Stimulated activated naive CD8-positive, alpha-beta T cell treated with anti-CD3 and anti-CD28 coated beads, Interleukin-15, amount 100 ng/mL, for 72 hours (primary cell): ENCODE measurements at regions not wholly inside any gene's neighbourhood (a gene's known extent, or its start where the extent isn't known, plus 50 kb on each side); places are given as distances from the start of the nearest gene placed in this dataset.

Experiments
- ATAC-seq: fragments of 150-1000 bp; cut with Tn5 transposase; 2 replicates; pipeline ENCODE4 v1.10.0; 2021; ENCODE audit warnings: mild to moderate bottlenecking, moderate library complexity
- DNase-seq, 2 donors: peaks; one replicate each; pipeline ENCODE4 v3.0.0; 2021 to 2022
- H3K27ac Mint-ChIP-seq, 2 donors: one replicate each; pipeline ENCODE4 v1.8.0; 2022; ENCODE audit warnings: mild to moderate bottlenecking in 2 of 2, mixed read lengths in 2 of 2, moderate library complexity in 2 of 2
- H3K27me3 Mint-ChIP-seq: one replicate; pipeline ENCODE4 v1.8.0; 2022; ENCODE audit warnings: mixed read lengths
- H3K4me1 Mint-ChIP-seq: one replicate; pipeline ENCODE4 v1.8.0; 2022; ENCODE audit warnings: mild to moderate bottlenecking, mixed read lengths
- H3K4me3 Mint-ChIP-seq, 2 donors: one replicate each; pipeline ENCODE4 v1.8.0; 2022; ENCODE audit warnings: mild to moderate bottlenecking in 2 of 2, mixed read lengths in 2 of 2, moderate library complexity in 1 of 2
- H3K9me3 Mint-ChIP-seq, 2 donors: one replicate each; pipeline ENCODE4 v1.8.0; 2022; ENCODE audit warnings: mixed read lengths in 2 of 2

DNA sequence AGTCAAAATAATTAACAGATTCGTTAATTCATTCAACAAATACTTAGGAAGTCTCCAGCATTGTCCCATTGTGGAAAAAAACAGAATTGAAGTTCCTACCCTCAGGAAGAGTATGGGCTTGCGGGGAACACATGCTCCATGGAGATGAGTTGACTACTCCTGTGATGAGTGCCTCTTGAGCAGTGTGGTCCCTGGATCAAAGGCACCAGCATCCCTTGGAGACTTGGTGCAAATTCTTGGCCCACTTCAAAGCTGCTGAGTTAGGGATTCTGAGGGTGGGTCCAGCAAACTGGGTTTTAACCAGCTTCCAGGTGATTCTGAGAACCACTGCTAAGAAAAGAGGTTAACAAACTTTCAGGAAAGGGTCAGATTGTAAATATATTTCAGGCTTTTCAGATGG lies 361.6 kb downstream of the MYCN start:
- DNase-seq, result no peak
- H3K27me3 Mint-ChIP-seq, result peaks cover 24% of the 10 kb centered on the region
- no peak overlapping the region for H3K4me3 Mint-ChIP-seq
- H3K27ac Mint-ChIP-seq, result no peak overlapping the region
- peaks cover 9% of the 10 kb centered on the region for H3K4me1 Mint-ChIP-seq
- ATAC-seq, result no peak
- H3K9me3 Mint-ChIP-seq, result no peaks in the 10 kb centered on the region

DNA sequence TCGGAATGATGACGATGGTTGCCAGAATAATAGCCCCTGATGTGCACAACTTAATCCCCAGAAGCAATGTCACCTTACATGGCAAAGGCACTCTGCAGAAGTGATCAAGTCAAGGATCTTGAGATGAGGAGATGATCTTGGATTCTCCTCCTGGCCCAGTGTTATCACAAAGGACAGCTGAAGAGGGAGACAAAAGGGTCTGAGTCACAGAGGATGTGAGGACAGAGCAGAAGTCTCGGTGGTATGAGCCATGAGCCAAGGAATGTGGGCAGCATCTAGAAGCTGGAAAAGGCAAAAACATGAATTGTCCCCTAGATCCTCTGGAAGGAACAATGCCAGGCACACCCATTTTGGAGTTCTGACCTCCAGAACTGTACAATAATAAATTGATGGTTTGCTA lies 358.5 kb downstream of the MYCN start:
- ATAC-seq, result no peak
- H3K27me3 Mint-ChIP-seq, result peaks cover 15% of the 10 kb centered on the region
- no peak overlapping the region for H3K27ac Mint-ChIP-seq
- H3K9me3 Mint-ChIP-seq, result no peaks in the 10 kb centered on the region
- H3K4me1 Mint-ChIP-seq, result peaks cover 9% of the 10 kb centered on the region
- H3K4me3 Mint-ChIP-seq, result no peak overlapping the region
- DNase-seq, result no peak

DNA sequence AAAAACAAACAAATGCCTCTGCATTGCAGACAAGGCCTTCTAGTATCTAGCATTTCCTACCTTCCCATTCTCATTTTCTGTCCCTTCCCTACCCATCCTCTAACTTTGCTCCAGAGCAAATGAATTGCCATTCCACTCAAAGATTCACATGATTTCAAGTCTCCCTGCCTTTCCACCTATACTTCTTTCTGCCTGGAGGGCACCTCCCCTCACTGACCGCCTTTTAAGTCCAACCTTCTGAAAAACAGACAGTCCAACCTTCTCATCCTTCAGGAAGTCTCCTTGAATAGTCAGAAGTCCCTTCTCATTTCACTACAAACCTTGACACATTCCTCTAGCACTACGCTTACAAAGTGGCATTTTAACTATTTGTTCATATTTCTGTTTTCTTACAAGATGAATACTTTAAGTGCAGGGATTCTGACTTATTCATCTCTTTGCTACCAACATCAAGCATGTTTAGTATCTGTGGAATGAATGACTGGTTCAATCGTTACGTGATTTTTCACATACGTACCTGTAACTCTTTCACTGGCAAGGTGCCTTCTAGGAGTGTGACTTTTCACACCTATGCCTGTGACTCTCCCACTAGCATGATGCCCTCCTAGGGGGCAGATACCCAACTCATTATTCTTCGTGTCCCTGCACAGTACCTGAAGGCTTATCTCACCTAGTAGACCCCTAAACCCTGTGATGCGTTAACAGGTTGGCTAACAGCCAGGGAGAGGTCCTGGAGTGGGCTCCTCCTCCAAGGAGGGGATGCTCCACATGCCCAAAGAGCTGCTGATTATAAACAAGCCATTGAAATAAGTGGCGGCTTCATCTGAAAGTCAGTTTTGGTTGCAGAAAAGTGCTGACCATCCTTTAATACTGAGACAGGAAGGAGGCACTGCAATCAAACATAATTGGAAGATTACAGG lies 356.2 kb downstream of the MYCN start:
- no peak overlapping the region for H3K27ac Mint-ChIP-seq
- no peak for ATAC-seq
- H3K4me1 Mint-ChIP-seq, result no peaks in the 10 kb centered on the region
- H3K27me3 Mint-ChIP-seq, result no peaks in the 10 kb centered on the region
- no peaks in the 10 kb centered on the region for H3K9me3 Mint-ChIP-seq
- H3K4me3 Mint-ChIP-seq, result no peak overlapping the region
- DNase-seq, result no peak

DNA sequence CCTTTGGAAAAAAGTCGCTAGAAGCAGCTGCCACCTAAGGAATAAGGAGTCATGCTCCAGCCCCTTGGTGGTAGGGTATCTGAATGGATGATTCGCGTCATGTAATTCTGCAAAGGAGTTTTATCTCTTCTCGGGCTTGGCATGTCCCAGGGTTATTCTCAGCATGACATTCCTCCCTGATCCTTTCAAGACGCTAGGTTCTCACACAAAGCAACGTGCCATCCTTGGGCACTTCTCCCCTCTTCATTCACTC lies 355.6 kb downstream of the MYCN start:
- Mint-ChIP-seq H3K4me1 (no peaks in the 10 kb centered on the region), H3K27me3 (no peaks in the 10 kb centered on the region), H3K9me3 (no peaks in the 10 kb centered on the region), H3K27ac (no peak overlapping the region), H3K4me3 (no peak overlapping the region)
- ATAC-seq (no peak), DNase-seq (no peak)

DNA sequence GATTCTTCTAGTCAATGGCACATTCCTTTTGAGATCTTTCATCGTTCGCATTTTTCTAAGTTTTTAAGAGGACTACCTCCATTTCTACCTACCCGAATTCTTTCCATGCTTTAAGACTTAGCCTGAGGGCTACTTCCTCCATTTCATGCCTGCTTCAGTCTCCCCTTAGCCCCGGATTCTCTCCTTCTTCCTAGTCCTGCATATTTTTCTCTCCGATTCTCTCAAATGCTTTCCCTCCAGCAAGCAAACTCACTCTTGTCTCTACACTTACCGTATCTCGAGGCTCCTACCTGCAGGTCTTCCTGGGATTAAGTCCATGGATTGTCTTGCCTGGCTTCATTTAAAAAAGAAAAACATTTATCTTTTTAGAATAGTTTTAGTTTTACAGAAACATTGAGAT lies 354.4 kb downstream of the MYCN start:
- Mint-ChIP-seq H3K9me3 (no peaks in the 10 kb centered on the region), H3K27ac (no peak overlapping the region), H3K4me1 (no peaks in the 10 kb centered on the region), H3K27me3 (no peaks in the 10 kb centered on the region), H3K4me3 (no peak overlapping the region)
- no peak for DNase-seq
- ATAC-seq, result no peak

DNA sequence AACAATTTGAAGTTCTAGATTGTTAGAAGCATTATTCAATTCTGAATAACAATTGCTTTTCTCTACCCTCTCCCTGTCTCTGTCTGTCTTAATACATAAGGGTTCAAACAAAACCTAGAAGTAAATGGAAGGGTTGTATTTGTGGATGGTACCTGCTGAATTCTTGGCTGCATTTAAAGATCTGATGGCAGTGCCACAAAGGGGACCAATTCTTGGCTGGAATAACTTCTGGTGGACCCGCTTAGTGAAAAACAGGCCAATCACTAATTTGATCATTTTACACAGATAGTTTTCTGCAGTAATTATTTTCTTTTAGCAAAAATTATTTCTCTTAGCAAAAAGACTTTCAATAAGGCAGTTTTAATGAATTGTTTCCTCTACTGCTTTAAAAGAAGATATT lies 353.5 kb downstream of the MYCN start:
- H3K27ac Mint-ChIP-seq, result no peak overlapping the region
- no peaks in the 10 kb centered on the region for H3K27me3 Mint-ChIP-seq
- no peaks in the 10 kb centered on the region for H3K4me1 Mint-ChIP-seq
- H3K4me3 Mint-ChIP-seq, result no peak overlapping the region
- no peaks in the 10 kb centered on the region for H3K9me3 Mint-ChIP-seq
- no peak for DNase-seq
- ATAC-seq, result no peak

DNA sequence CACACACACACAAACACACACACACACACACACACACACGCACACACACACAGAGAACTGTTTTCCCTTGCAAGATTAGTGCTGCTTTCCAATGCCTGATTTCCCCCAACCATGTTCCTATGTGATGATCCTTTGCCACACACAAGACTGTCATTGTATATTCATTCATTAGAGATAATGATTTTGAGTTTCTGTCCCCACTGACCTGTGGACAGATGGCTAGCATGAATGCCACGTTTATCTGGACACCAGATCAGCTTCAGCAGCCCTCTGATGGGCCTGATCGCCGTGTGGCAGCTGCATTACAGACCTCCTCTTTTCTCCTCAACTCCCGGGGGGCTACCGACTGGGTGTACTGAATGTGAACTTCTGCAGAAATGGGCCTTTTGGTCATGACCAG lies 353.0 kb downstream of the MYCN start:
- no peak for ATAC-seq
- H3K4me3 Mint-ChIP-seq, result no peak overlapping the region

DNA sequence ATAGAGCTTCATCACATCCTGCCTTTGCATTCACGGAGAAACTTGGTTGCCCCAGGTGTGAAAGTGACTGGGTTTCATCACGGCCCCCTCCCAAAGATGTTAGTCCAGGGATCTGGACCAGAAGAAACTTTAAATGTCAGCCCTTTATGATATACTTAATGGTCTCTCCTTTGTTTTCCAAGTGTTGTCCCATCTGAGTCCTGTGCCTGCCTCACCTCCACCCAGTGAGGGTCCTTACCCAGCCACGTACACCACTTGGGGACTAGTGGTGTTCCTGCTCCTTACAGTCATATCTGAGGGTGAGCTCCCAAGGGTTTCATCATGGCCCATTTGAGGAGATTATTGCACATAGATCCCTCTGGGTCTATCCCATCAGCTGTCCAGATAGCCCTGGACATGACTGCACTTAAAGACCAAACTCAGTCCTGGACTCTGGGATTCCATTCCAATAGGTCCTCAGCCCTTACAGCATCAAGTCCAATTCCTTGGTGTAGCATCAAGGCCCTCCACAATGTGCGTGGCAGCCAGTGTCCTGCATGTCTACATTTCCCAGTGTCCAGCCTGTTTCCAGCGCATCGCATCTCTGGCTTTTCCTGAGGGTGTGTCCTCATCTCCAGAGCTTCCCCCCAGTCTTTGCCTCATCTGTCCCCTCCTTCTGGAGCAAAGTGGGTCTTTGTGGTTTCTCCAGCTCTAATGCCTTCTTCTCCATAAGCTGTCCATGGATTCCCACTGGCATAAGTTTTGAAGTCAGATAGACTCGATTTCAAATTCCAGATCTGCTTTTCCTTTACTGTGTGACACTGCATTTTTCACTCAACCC lies 351.6 kb downstream of the MYCN start:
- Mint-ChIP-seq H3K9me3 (no peaks in the 10 kb centered on the region), H3K4me3 (no peak overlapping the region), H3K4me1 (no peaks in the 10 kb centered on the region), H3K27ac (no peak overlapping the region), H3K27me3 (peaks cover 10% of the 10 kb centered on the region)
- DNase-seq (no peak), ATAC-seq (no peak)

More for the DNA sequence above, 353.0 kb downstream of the MYCN start:
- no peak for DNase-seq
- Mint-ChIP-seq H3K27me3 (no peaks in the 10 kb centered on the region), H3K4me1 (no peaks in the 10 kb centered on the region), H3K9me3 (no peaks in the 10 kb centered on the region), H3K27ac (no peak overlapping the region)

DNA sequence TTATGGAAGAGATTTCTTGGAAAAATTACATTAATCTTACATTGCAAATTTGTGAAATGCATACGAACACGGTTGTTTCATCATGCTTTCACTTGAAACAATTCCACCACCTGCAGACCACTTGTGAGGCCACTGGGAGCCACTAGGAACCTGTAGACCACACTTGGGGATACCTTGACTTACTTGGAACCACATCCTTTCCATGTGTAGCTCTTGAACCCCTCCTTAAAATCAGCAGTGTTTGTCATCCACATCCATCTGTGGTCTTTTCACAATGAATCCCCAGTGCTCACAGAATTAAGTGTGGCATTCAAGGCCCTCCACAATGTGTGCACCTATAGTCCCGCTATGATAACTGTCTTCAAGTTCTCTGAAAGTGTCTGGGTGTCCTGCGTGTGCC lies 350.9 kb downstream of the MYCN start:
- Mint-ChIP-seq H3K27me3 (peaks cover 10% of the 10 kb centered on the region), H3K4me1 (no peaks in the 10 kb centered on the region), H3K4me3 (no peak overlapping the region), H3K9me3 (no peaks in the 10 kb centered on the region), H3K27ac (no peak overlapping the region)
- DNase-seq (no peak), ATAC-seq (no peak)

DNA sequence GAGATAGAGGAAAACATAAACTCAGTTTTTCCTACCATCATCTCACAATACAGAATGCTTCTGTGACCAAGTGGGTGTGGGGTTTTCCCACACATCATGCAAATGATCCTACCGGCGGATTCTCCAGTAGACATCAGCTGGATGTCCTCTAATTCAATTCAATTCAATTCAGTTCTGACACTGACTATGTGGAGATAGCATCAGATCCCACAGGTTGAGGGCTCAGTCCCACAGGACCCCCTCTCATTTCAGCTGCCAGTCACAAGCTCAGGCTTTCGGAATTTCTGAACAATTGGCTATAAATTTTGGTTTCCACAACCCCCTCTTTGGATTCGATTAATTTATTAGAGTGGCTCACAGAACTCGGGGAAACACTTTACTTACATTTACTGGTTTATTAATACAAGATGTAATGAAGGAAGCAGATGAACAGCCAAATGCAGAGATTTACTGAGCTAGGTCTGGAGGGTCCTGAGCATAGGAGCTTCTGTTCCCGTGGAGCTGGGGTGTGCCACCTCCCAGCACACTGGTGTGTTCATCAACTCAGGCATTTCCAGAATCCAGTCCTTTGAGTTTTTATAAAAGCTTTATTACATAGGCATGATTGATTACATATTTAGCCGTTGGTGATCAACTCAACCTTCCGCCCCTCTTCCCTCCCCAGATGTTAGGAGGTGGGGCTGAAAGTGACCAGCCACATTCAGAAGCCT lies 350.1 kb downstream of the MYCN start:
- H3K27me3 Mint-ChIP-seq, result peaks cover 10% of the 10 kb centered on the region
- DNase-seq, result no peak
- no peak overlapping the region for H3K4me3 Mint-ChIP-seq
- ATAC-seq, result no peak
- no peak overlapping the region for H3K27ac Mint-ChIP-seq
- H3K4me1 Mint-ChIP-seq, result no peaks in the 10 kb centered on the region
- H3K9me3 Mint-ChIP-seq, result no peaks in the 10 kb centered on the region

DNA sequence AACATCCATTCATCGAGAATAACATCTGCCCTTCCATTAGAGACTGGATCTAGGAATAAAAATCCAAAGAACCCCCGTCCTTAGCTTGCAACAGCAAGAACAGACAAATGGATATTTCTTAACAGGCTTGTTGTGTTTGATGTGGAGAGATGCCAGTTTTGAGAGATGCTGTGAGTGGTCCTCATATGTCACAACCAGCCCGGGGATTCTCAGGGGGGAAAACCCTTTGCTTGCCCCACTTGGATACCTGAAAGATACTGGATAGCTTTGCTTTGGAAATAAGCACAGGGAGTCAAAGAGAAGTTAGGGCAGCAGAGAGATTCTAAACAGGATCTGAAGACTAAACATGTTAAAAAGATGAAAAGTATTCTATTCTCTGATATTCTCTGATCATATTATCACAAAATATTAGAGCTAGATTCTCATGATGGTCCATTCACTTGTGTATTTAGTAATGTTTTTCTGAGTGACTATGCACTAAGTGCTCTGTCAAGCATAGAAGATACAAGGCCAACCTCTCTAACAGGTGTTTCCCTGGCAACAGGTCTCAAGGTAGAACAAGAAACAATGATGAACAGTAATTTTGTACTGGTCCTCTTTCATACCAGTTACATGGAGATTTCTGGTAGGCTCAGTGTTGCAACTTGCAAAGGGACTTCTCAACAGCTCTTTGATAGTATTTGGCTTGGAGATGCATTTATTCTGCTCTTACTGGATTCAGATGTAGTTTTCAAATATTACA lies 348.2 kb downstream of the MYCN start:
- DNase-seq (no peak), ATAC-seq (no peak)
- Mint-ChIP-seq H3K4me1 (no peaks in the 10 kb centered on the region), H3K9me3 (no peaks in the 10 kb centered on the region), H3K27me3 (peaks cover 10% of the 10 kb centered on the region), H3K4me3 (no peak overlapping the region), H3K27ac (no peak overlapping the region)

DNA sequence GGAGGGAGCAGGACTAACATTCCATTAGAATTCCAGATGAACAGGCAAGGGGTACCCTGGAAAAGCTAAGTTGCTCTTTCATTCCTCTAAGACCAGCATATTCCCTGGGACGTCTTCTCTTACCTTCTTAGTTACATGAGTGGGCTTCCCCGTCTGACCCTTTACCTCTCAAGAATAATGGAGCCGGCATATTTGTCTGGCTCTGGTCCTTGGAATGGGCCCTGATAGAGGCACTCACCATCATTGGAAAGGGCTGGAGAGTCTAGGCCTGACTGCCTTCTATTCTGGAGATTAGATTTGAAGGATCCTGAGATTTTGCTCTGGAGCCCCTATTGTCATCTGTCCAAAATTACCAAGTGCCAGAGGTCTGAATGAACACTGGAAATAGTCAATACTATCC lies 347.5 kb downstream of the MYCN start:
- no peak for ATAC-seq
- H3K27me3 Mint-ChIP-seq, result peaks cover 10% of the 10 kb centered on the region
- no peak for DNase-seq
- no peaks in the 10 kb centered on the region for H3K4me1 Mint-ChIP-seq
- H3K4me3 Mint-ChIP-seq, result no peak overlapping the region
- H3K27ac Mint-ChIP-seq, result no peak overlapping the region
- no peaks in the 10 kb centered on the region for H3K9me3 Mint-ChIP-seq

DNA sequence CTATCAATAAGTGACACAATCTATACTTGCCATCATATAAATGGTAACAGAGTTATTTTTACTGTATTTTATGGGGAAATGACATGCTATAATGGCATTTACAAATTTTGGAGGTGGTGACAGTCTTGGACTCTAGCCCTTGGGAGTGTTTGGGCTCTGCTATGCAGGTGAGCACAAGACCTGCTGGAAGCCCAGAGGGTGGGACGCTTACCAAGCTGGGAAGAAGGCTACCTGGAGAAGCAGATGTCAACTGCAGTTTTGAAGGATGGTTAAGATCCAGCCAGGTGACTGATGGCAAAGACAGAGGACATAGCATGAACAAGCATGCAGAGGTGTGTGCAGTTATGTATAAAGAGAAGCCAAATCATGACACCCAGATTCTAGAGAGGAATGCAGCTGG lies 346.9 kb downstream of the MYCN start:
- H3K4me3 Mint-ChIP-seq, result no peak overlapping the region
- no peaks in the 10 kb centered on the region for H3K9me3 Mint-ChIP-seq
- H3K4me1 Mint-ChIP-seq, result no peaks in the 10 kb centered on the region
- no peak for DNase-seq
- no peak overlapping the region for H3K27ac Mint-ChIP-seq
- no peak for ATAC-seq
- peaks cover 14% of the 10 kb centered on the region for H3K27me3 Mint-ChIP-seq

DNA sequence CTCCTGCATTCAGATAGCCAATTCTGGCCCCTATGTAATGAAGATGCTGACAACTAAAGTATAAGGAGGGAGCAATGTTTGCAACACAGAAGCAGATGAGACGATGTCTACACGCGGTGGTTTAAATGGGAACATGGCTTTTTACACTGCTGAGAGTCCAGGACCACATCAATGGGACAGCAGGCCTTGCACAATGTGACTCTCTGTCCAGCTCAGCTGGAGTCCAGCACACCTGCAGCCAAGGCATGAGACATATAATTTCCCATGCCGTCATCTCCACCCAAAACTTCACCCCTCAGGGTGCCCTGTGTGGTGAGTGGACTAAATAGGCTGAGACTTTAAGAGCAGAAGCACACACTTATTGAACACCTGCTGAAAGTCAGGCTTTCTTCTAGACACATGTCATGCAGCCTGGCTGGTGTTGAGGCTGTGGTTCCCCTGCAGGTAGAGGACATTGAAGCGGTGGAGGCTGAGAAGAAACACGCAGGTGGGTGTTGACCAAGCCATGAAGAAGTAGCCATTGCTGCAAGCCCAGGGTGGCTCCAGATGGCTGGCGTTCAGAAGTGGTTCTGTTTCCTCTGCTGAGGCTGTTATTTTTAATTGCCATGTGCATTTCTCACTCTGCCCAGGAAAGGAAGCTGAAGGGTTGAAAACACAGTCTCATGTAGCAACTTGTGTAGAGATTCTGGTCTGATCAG lies 345.6 kb downstream of the MYCN start:
- Mint-ChIP-seq H3K27me3 (peaks cover 20% of the 10 kb centered on the region), H3K9me3 (no peaks in the 10 kb centered on the region), H3K4me3 (no peak overlapping the region), H3K4me1 (no peaks in the 10 kb centered on the region), H3K27ac (no peak overlapping the region)
- ATAC-seq (no peak), DNase-seq (no peak)
